IPS DF 6.9 (cell line): ENCODE measurements at regions not wholly inside any gene's neighbourhood (a gene's known extent, or its start where the extent isn't known, plus 50 kb on each side); places are given as distances from the start of the nearest gene placed in this dataset.

ENCODE experiments used
- DNase-seq: peaks from one replicate; pipeline ENCODE4 v3.0.0-alpha.2; 2013; ENCODE audit warnings: low read depth, low spot score
- H3K27ac ChIP-seq: one replicate; pipeline ENCODE4 v1.5.1; 2013; ENCODE audit warnings: low read length, control low read depth
- H3K27me3 ChIP-seq: 2 replicates; pipeline ENCODE4 v1.6.1; 2013; ENCODE audit warnings: mild to moderate bottlenecking, low read length; ENCODE audit not compliant: control insufficient read depth, insufficient read depth
- H3K36me3 ChIP-seq: 2 replicates; pipeline ENCODE4 v1.6.1; 2013; ENCODE audit warnings: low read length; ENCODE audit not compliant: control insufficient read depth, insufficient read depth
- H3K4me1 ChIP-seq: 2 replicates; pipeline ENCODE4 v1.6.1; 2013; ENCODE audit warnings: low read length; ENCODE audit not compliant: control insufficient read depth, insufficient read depth
- H3K4me3 ChIP-seq: 2 replicates; pipeline ENCODE4 v1.5.1; 2013; ENCODE audit warnings: mild to moderate bottlenecking, low read length
- H3K9me3 ChIP-seq: 2 replicates; pipeline ENCODE4 v1.6.1; 2013; ENCODE audit warnings: low read length, inconsistent platforms; ENCODE audit not compliant: control insufficient read depth, insufficient read depth
- WGBS: extraction: QIAGEN DNeasy Blood & Tissue Kit; methylation state at CpG from one replicate; pipeline ENCODE4 v1.1.7; 2013; ENCODE audit warnings: mixed read lengths, missing lambda C conversion rate; ENCODE audit not compliant: insufficient read length, insufficient coverage; 5-methylcytosine and 5-hydroxymethylcytosine counted together

DNA sequence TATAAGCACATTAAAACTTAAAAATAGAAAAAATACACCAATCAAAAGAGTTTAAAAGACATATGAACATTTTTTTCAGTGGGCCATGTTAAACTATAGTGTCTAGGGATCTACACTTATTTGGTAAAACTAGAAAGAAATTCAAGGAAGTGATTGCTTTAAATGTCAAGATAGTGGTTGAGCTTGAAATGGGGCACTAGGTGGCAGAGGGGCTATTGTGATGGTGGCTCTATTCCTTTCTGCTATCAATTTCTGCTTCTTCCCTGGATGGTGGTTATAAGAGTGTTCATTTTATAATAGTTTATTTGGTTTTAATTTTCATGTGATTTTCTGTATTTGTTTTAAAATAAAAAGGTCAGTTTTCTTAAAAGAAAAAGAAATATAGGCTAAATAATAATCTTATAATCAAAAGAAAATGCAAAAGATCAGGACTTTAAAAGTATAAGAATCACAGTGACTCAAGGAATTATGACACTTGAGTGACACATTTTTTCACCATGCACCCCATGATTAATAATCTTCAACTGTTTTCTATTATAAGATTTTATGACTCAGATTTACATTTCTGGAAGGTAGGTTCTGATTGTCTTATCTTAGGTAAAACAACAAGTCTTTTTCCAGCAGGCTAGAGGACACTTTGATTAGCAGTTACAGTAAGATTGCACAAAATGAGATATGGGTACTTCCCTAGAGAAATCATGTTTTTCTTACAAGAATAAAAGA is 137.5 kb downstream of the FSCB start:
- Histone ChIP-seq H3K27me3 (no peaks in the 10 kb centered on the region), H3K4me3 (no peak overlapping the region), H3K9me3 (no peaks in the 10 kb centered on the region), H3K27ac (no peak overlapping the region), H3K36me3 (no peaks in the 10 kb centered on the region), H3K4me1 (no peaks in the 10 kb centered on the region)
- DNase-seq: no peak

GRCh38 chr14:44361083-44361482 is 146.0 kb downstream of the FSCB start:
- WGBS: no CpG with 5 or more reads among the region's 2 CpGs
- no peaks in the 10 kb centered on the region for H3K27me3 ChIP-seq
- no peak overlapping the region for H3K4me3 ChIP-seq
- H3K9me3 ChIP-seq: no peaks in the 10 kb centered on the region
- no peaks in the 10 kb centered on the region for H3K4me1 ChIP-seq
- no peak for DNase-seq
- H3K27ac ChIP-seq: no peak overlapping the region
- H3K36me3 ChIP-seq: no peaks in the 10 kb centered on the region

GRCh38 chr14:44353805-44354204 is 153.3 kb downstream of the FSCB start:
- DNase-seq: no peak
- WGBS: no CpG with 5 or more reads among the region's 3 CpGs
- H3K9me3 ChIP-seq: no peaks in the 10 kb centered on the region

GRCh38 chr14:44352201-44352600 is 154.9 kb downstream of the FSCB start:
- Histone ChIP-seq H3K36me3 (no peaks in the 10 kb centered on the region), H3K27ac (no peak overlapping the region), H3K4me1 (no peaks in the 10 kb centered on the region), H3K4me3 (no peak overlapping the region), H3K9me3 (no peaks in the 10 kb centered on the region), H3K27me3 (no peaks in the 10 kb centered on the region)
- DNase-seq: no peak
- WGBS: no CpG with 5 or more reads among the region's 1 CpG

More at GRCh38 chr14:44353805-44354204, 153.3 kb downstream of the FSCB start:
- Histone ChIP-seq H3K36me3 (no peaks in the 10 kb centered on the region), H3K4me3 (no peak overlapping the region), H3K27ac (no peak overlapping the region), H3K27me3 (no peaks in the 10 kb centered on the region), H3K4me1 (no peaks in the 10 kb centered on the region)

- no peaks in the 10 kb centered on the region for H3K4me1 ChIP-seq
- H3K36me3 ChIP-seq: no peaks in the 10 kb centered on the region
- no peaks in the 10 kb centered on the region for H3K27me3 ChIP-seq
- H3K27ac ChIP-seq: no peak overlapping the region
- H3K9me3 ChIP-seq: no peaks in the 10 kb centered on the region
- no peak overlapping the region for H3K4me3 ChIP-seq
- no CpG with 5 or more reads among the region's 1 CpG for WGBS
- DNase-seq: no peak
Observed at GRCh38 chr14:44347316-44347715, 159.8 kb downstream of the FSCB start.

DNA sequence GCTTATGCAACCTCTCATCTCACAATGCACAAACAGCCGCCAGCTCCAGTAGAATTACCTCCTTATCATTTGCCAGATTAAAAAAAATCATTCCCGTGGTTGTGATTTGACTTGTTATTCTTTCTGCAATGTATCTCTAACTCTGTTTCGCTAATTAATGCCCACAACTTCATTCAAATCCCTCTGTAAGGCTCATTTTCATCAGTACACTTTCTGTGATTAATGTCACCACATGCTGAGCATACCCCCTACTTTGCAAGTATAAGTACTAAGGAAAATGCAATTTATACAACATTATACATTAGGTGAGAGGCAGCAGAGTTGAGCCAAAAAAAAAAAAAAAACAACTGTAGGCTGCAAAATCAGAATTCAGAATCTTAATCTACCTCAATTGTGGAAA is 166.0 kb downstream of the FSCB start:
- WGBS: no CpG with 5 or more reads among the region's 3 CpGs

DNA sequence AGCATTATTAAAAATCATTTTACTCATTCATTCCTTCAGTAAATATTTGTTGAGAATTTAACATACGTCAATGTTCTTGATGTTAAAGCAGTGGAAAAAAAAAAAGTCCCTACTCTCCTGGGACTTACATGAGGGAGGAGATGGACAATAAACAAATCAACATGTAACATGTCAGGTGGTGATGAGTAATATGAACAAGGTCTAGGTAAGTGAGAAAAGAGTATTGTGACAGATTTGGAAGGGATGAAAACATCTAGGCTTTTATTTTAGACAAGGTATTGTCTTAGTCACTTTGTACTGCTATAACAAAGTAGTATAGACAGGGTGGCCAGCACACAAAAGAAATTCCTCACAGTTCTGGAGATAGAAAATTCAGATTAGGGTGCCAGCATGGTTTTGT is 167.2 kb downstream of the FSCB start:
- Histone ChIP-seq H3K4me1 (no peaks in the 10 kb centered on the region), H3K27ac (no peak overlapping the region), H3K4me3 (no peak overlapping the region), H3K36me3 (no peaks in the 10 kb centered on the region), H3K9me3 (no peaks in the 10 kb centered on the region), H3K27me3 (no peaks in the 10 kb centered on the region)
- WGBS: no CpG with 5 or more reads among the region's 1 CpG
- DNase-seq: no peak

More for the DNA sequence above, 166.0 kb downstream of the FSCB start:
- Histone ChIP-seq H3K27me3 (no peaks in the 10 kb centered on the region), H3K27ac (no peak overlapping the region), H3K9me3 (no peaks in the 10 kb centered on the region), H3K36me3 (no peaks in the 10 kb centered on the region), H3K4me3 (no peak overlapping the region), H3K4me1 (no peaks in the 10 kb centered on the region)
- DNase-seq: no peak

DNA sequence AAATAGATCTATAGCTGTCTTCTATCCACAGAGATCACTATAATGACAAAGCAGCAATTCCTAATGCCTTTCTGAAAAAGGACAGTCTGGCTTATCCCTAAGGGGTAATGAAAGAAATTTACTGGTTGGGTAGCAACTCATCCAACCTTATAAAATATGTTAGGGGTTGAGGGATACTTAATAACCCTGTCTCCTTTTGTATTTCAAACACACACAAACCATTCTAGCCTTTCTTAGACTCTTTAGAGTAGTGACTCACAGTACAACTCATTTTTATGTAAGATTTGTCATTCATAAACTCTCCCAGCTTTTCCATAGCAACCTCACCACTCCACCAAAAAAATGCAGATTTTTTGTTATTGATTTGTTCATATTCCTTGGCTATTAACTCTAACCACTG is 167.9 kb downstream of the FSCB start:
- Histone ChIP-seq H3K4me1 (no peaks in the 10 kb centered on the region), H3K9me3 (no peaks in the 10 kb centered on the region), H3K27me3 (no peaks in the 10 kb centered on the region), H3K4me3 (no peak overlapping the region), H3K36me3 (no peaks in the 10 kb centered on the region), H3K27ac (no peak overlapping the region)
- no peak for DNase-seq

- Histone ChIP-seq H3K9me3 (no peaks in the 10 kb centered on the region), H3K27ac (no peak overlapping the region), H3K36me3 (no peaks in the 10 kb centered on the region), H3K4me3 (no peak overlapping the region), H3K27me3 (no peaks in the 10 kb centered on the region), H3K4me1 (no peaks in the 10 kb centered on the region)
- DNase-seq: no peak
- no CpG with 5 or more reads among the region's 2 CpGs for WGBS
Observed at GRCh38 chr14:44317441-44317746, 189.7 kb downstream of the FSCB start.

GRCh38 chr14:44316647-44317440 is 190.2 kb downstream of the FSCB start:
- Histone ChIP-seq H3K4me3 (no peak overlapping the region), H3K27me3 (no peaks in the 10 kb centered on the region), H3K27ac (no peak overlapping the region), H3K36me3 (no peaks in the 10 kb centered on the region), H3K4me1 (no peaks in the 10 kb centered on the region), H3K9me3 (no peaks in the 10 kb centered on the region)
- no peak for DNase-seq
- no CpG with 5 or more reads among the region's 7 CpGs for WGBS

- DNase-seq: no peak
- no CpG with 5 or more reads among the region's 1 CpG for WGBS
Observed at GRCh38 chr14:44309331-44309730, 197.8 kb downstream of the FSCB start.

More at GRCh38 chr14:44309331-44309730, 197.8 kb downstream of the FSCB start:
- no peaks in the 10 kb centered on the region for H3K4me1 ChIP-seq
- no peak overlapping the region for H3K27ac ChIP-seq
- no peaks in the 10 kb centered on the region for H3K27me3 ChIP-seq
- no peak overlapping the region for H3K4me3 ChIP-seq
- no peaks in the 10 kb centered on the region for H3K9me3 ChIP-seq
- no peaks in the 10 kb centered on the region for H3K36me3 ChIP-seq
